RPMI8226 (cell line): ENCODE measurements at regions not wholly inside any gene's neighbourhood (a gene's known extent, or its start where the extent isn't known, plus 50 kb on each side); places are given as distances from the start of the nearest gene placed in this dataset.
"Not testable (repeated sequence)": the region's sequence is repeated elsewhere in the genome, so short reads cannot be mapped to it uniquely, and the experiment has no call there.

Experiments
- DNase-seq: peaks from one replicate; pipeline ENCODE4 v3.0.0-alpha.2; 2015

DNA sequence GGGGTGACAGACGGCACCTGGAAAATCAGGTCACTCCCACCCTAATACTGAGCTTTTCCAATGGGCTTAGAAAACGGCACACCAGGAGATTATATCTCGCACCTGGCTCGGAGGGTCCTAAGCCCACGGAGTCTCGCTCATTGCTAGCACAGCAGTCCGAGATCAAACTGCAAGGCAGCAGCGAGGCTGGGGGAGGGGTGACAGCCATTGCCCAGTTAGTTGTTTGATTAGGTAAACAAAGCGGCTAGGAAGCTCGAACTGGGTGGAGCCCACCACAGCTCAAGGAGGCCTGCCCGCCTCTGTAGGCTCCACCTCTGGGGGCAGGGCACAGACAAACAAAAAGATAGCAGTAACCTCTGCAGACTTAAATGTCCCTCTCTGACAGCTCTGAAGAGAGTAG is 260.9 kb downstream of the BLID start:
- DNase-seq, result not testable (repeated sequence)

DNA sequence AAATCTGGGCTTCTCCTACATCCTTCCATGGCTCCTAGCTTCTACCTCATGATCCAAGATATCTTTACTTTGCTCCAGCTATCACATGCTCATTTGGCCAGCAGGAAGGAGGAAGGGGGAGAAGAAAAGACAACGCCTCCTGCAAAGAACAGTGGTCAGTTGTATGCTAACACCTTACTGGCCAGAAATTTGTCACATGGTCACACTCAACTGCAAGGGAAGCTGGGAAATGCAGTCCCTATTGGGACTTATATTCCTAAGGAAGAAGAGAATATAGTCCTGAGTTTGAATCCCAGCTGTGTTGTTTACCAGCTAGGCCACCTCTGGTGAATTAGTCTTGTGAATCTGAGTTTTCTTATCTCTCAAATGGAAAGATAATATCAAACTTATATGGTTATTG is 272.0 kb downstream of the BLID start:
- no peak for DNase-seq

DNA sequence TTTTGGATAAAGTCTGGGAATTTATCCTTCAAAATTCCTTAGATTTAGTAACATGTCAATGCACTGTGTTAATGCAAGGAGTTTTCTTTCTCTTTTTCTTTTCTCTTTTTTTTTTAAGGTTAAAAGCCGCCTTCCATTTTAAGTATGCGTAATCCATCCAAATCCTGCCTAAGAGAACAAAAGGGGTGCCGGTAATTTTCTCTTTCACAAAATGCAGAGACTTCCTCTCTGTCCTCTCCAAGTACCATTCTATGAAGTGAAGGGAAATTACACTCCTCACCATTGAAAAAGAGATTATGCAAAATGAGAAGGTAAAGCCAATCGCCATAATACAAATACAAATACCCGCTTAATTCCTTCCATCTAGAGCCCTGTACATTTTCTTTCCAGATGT is 273.8 kb downstream of the BLID start:
- DNase-seq, result no peak

DNA sequence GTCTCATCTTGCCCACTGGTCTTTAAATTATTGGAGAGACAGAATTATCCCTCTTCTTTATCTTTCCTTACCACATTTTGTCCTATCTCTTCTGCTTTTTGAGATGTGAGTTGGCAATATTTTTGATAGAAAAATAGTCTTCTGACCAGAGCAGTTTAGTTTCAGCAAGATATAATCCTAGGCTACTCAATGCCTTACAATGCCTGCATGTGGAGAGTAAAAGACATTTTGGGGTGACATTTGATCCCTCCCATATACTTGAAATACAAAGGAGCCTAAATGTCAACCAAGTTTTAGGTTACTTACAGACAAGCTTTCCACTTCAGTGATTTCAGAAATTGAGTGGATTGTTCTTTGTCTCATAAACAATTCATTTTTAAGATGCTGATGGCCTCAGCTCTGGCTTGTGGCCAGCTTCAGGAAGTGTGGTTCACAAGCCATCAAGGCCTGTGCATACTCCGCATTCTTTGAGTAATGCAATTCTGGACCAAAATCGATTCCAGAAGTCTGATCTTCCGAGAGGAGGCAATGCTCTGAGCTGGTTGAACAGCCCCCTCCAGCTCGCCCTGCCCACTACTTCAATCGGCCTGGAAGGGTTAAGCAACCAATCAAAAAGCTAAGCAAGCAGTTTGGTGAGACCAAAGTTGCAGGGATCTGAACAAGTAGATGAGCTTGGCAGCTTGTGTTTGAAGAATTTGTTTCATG is 274.4 kb downstream of the BLID start:
- DNase-seq, result no peak

DNA sequence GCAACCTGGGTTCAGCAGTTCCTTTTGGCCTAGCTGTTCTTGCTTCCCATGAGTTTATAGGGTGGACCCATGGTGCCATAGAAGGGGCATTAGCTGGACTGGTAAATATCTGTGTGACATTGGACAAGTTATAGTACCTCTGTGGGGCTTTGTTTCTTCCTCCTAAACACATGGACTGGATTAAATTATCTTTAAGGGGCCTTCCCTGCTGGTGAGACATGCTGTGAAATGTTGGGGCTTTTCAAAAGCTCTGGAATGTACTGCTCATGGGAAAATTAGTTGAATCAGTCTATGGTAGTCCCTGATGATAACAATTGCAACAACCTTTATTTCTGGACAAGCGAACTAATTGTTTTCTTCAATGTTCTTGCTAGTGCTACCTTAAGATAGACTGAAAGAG is 276.2 kb downstream of the BLID start:
- no peak for DNase-seq

DNA sequence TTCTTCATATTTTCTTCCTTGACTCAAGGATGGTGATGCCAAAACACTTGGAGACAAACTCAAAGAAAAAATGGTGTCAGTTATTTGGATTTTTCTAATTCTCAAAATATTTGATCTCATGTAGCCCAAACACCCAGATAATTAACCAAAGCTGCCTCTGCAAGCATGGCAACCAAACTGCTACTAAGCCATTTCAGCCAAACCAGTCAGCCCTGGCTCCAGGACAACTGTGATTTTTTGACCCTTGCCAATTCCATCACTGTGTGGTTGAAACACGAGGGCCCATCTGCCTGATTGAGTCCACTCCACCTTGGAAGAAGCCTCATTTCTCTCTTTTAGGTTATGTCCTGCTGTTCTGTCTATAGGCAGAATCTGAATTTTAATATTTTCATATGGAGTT is 277.4 kb downstream of the BLID start:
- DNase-seq, result no peak

DNA sequence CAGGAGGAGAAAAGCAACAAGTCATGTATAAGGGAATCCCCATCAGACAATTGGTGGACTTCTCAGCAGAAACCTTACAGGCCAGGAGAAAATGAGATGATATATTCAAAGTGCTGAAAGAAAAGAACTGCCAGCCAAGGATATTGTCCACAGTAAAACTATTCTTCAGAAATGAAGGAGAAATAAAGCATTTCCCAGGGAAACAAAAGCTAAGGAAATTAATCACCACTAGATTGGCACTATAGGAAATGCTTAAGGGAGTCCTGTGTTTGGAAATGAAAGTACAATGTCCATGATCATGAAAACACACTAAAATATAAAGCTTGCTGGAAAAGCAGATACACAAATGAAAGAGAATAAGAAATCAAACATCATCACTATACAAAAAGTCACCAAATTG is 282.0 kb downstream of the BLID start:
- no peak for DNase-seq

DNA sequence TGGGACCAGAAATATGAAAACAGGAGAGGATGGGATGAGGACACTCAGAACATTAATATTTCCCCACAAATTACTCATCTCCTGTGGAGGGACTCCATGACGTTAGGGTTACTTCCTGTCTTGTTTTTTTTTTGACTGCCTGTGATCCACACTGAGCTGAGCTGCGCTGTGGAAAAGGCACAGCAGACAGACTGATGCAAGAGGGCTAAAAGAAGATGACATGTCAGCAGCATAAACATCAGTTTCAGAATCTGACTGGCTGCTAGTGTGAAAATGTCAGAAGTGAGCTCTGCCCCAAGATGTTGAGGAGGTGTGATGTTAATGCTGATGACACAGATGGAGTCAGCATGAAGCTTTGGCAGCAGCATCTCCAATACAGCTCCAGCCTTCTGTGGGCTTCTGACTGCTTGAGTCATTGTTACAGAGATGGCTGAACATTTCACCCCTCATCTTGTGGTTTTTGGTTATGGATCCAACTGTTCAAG is 286.8 kb downstream of the BLID start:
- no peak for DNase-seq

DNA sequence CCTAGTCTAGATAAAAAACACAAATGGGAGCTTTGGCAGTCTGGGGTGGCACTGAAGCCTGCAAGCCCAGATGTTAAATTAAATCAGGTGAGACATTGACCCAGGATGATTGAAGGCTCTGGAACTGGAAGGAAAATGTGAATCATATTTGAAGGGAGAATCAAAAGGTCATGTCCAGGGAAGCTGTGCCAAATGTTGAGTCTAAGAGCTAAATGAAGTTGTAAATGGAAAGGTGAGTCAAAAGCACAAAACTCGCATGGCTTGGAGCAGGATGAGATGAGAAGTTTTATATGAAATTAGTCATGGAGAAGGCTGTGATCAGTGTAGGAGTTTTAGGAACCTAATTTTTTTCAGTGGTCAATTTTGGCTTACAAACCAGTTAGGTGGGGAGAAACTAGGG is 301.1 kb downstream of the BLID start:
- DNase-seq, result no peak

DNA sequence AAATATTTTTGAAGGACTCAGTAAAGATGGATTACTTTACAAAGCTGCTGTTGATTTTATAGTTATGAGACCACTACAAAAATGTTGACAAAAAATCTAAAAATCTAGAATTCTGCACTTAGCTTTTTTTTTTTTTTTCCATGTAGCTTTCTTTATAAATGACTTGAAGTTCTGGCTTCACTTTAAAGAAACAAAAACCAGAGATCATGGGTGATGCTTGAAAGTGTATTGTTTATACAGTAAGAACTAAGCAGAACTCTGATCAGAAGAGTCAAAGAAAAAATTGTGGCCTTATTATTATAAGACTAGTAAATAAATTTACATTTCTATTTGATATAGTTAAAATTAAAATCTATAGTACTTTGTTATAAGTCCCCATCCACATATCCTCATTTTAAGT is 301.7 kb downstream of the BLID start:
- DNase-seq, result no peak

DNA sequence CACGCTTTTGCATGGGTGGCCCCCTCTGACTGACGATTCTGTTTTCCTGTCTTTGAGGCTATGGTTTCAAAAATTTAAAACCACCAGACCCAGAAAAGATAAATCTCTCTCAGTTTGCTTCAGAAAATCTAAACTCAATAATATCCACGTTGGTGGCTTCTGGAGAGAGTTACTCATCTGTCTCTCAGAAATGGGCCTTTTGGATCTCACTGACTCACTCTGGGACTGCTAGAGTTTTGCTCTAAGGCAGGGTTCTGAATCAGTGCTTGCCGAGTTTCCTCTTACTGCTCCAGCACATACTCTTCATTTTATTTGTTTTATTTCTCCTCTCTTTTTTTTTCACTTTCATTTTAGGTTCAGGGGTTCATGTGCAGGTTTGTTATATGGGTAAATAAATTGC is 305.7 kb downstream of the BLID start:
- no peak for DNase-seq

DNA sequence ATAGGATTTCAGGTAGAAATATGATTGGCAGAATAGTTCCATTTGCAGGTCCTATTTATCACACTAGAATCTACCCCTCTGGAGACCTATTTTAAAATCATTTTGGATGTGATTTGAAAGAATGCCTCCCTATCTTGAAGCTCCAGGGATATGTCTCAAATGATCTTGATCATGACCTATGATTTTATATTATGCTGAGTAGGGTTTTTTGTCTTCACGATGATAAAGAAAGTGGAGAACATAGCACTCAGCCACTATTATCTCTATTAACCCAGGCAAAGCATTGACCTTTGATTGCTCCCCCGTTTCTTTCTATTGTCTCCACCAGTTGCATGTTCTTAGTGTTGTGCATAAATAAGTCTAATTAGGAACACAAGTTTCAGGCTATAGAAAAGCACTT is 307.9 kb downstream of the BLID start:
- DNase-seq, result no peak

DNA sequence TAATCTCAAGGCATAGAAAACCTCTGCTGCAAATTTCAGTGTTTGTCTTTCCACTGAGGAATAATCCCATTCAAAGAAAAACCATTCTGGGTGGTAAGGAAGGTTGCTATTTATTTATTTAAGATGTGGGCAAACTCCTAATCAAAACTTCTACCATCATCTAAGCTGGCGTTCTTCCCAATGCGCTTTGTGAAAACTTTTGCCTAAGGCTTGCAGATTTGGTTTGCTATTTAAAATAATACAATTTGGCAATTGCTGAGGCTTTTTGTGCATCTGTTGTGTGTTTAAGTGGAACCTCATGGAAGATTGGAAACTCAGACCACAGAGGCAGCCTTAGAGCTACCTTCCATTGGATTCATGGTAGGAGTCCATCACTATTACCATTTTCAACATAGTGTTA is 309.0 kb downstream of the BLID start:
- DNase-seq, result no peak

DNA sequence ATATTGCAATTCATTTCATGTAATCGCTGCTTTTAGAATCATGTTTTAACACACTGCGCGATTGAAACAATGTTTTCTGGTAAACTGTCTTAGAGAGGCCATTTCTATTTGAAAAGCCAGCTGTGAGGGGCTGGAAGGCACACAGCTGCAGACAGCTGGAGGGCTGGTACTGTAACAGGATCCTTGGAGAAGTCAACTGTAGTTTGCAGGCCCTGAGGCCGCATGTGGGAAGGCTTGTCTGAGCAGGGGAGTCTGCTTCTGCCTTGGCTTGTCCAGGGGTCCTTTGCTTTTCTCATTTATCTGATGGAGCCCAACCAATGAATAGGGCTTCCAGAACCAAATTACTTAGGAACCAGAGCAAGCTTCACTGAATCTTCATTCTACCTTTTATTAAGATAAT is 313.5 kb downstream of the BLID start:
- no peak for DNase-seq

DNA sequence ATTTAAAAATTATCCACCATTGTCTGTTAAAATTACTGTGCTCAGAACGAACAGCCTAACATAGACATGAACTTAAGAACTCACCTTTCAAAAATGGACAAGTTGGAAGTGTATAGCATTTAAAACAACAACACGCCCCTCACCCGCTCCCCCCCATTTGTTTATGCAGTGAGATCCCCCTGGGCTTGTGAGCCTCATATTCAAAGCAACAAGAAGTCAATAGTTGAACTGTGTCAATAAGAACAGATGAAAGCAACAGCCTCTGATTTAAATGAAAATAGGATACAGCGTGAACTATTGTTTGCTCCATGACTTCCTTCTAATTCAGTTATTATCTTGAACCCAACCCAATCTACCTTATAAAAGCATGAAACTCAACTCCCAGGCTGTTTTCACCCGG is 314.2 kb downstream of the BLID start:
- DNase-seq, result no peak

DNA sequence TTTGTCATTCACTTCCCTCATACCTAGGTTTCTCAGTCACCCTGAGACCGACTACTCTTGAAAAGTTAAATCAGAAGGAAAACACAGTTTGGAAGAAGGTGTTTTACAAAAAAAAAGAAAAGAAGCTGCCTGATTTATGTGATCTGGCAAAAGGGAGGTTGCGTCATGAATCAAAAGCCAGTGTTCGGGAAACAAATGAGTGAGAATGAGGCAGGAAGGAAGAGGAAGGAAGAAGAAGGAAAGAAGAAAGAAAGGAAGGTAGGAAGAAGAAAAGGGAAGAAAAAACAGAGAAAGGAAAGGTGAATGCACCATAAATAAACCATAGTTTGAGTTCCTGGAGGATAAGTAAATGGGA is 314.6 kb downstream of the BLID start:
- DNase-seq, result no peak

DNA sequence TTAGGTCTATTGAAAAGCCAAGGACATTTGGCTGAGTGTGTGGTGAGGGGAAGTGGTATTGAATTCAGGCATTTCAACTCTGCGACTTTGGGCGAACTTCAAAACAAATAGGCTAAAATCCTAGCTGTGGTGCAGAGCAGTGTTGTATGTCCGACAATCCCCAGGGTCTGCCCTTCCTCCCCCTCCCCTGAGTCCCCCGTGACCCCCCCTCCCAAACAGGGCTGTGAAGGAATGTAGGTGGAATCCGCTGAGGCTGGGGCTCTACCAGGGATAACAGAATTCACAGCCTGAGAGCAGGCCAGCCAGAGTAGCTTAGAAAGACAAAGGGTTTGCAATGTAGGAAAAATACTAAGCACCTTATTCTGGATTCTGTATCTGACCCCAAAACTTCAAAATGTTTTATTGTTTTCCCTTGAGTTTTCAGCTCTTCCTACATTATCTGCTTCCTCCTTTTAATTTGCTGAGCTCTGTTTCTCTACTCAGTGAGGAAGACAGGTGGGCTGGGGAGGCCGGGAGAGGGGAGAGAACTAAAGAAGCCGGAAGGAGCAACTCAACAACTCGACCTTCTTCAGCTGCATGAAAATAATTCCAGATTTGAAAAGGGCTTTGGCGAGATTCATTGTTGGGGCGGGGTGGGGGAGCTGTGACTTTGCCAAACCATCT is 315.2 kb downstream of the BLID start:
- no peak for DNase-seq

DNA sequence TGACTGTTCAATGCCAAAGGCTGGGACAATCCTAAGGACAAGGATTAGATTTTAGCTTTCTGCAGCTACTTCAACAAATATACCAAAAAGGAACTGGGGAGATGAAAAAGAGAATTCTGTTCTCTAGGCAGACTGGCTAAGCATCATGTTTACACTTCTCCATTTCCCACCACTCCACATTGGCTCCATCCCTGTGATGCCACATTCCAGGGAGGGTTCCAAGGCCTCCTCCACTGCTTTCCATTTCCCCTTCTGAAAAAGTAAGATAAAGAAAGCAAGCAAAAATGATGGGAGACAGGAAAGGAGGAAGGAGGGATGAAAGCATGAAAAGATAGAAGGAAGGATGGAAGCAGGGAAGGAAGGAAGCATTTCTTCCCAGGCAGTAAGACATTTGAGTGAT is 315.8 kb downstream of the BLID start:
- DNase-seq, result no peak

DNA sequence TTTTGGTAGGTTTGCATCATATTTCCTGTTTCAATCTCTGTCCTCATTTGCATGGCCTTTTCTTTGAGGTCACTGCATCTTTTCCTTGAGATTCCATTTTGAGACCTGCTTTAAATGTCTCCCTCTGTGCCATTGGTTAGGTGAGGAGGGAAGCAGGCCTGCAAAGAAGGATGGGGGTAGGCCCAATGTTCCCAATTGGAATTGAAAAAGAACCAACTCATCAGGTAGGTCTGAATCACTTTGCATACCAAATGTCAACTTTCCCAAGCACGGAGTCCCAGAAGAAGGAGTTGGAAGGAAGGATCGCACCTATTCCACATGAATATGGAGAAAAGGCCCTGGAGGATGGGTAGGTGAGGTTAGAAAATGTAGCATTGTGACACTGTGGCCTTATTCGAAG is 318.5 kb downstream of the BLID start:
- DNase-seq, result no peak

DNA sequence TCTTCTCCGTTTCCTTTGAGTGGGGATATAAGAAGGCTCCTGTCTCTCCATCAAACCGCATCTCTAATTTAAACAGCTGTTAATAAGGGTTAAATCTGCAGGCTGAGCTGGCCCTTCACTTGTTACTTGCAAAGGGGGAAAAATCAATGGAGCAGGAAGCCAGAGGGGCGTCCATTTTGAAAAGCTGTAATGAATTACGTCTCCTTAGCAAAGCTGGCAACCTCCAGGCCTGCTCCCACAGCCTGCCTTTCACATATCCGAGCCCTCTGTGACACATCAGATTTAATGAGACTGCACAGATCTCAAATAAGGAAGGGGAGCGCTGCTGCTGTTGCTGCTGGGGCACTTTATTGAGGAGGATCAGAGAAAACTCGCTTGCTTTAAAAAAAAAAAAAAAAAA is 320.8 kb downstream of the BLID start:
- DNase-seq, result no peak

DNA sequence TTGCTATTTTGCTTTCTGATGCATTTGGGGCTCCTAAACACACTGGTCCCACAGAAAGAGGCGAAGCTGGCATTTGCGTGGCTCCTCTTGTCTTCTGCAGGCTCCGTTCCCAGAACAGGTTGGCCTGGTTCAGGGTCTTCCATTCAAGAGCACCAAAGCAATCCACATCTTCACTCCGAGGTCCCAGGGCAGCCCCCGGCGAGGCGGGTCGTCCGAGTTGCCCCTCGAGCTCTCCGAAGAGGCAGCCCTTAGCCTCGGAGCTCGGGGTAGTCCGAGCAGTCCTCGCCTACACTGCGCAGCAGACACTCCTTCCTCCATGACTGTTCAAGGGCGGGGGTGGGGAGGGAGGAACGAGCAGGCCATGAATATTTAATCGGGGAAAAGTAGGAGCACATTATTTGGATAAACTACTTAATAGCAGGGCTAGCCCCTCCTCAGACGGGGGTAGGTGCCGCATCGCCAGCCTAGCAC is 321.3 kb downstream of the BLID start:
- no peak for DNase-seq

DNA sequence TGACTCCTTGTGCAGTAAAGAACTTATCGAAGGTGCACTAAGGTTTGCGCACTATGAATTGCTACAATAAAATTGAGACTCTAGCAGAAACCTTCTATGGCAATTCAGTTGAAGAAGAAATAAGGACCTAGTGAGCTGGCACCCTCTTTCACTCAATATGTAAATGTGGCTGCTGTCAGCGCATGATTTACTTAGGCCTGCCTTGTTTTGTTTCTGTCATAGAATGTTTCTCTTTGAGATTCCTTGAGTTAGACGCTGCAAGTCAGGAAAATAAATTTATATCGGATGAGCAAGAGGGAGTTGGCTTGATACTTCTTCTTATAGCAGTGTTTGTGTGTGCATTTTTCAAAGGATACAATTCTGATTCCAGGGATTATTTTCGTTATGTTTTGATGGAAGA is 322.1 kb downstream of the BLID start:
- no peak for DNase-seq

DNA sequence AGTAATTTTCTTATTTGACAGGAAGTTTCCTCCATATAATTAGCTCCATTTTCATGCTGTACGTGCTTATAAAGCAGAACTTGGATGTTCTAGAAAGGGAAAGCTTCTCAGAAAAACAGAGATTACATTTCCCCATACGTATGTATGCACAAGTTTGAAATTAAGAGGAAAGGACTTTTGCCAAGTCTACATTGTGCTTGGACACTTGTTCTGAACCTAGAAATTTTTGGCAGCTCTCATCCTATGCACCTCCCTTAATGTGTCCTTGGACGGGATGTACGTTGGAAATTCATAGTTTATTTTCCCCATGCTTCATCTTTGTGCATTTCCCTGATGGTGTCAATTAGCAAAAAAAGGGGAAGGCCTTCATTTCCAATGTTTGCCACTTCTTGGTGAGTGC is 322.7 kb downstream of the BLID start:
- no peak for DNase-seq

DNA sequence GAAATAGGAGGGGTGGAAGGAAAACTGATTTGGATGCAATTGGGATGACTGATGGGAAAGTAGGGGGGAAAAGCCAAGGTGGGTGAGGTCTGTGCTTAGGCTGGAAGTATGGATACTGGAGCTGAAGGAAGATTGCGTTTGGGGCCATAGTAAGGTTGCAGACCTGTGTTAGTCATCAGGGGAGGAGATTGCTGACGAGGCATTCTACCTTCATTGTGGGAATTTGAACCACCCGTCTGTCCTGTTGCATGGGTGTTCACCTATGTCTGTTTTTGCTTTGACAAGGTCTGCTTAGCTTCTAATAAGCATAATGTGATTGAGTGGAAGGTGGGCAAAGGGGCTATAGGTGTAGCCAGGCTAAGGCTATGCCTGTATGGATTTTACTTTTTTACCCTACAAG is 323.8 kb downstream of the BLID start:
- no peak for DNase-seq

DNA sequence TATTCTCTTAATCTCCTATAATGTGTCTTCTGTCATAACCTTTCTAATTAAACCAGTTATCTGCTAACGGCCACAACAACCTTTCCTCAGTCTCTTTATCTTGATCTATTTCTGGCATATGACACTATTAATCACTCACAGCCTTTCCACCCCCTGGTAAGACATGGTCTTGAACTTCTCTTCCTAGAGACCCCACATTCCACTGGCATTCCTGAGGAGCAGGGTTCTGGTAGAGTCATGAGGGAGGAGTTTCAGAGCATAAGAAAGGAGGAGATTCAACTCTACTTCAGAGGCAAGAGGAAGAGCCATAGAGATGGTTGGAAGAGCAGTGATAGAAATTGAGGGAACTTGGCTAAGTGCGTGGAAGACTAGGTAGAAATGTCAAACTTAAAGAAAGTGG is 325.6 kb downstream of the BLID start:
- no peak for DNase-seq
